ENCODE measurements at regions not wholly inside any gene's neighbourhood (a gene's known extent, or its start where the extent isn't known, plus 50 kb on each side); places are given as distances from the start of the nearest gene placed in this dataset.

DNA sequence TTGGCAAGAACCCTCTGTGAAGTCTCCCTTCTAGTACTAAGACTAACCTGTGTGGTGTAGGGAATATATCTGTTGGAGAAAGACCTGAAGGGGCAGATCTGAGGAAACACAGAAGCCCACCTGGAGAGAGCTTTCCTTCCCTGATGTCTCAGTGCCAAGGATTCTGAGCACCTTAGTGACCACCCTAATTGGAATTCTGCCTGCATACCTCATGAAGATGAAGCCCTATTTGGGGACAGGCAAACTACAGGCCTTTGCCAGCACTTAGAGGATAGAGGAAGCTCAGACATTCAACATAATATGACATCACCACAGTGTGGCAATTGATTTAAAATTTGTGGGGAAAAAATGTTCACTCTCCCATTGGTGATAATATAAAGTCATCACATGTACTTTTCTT lies 766.2 kb upstream of the KIRREL3 start:
- Histone ChIP-seq H4K20me1 (ENCODE audit: insufficient read depth, low read length) (no peaks in the 10 kb centered on the region), H3K4me2 (ENCODE audit: low read length) (no peak overlapping the region), H3K9me2 (ENCODE audit: insufficient read depth, low read length) (no peaks in the 10 kb centered on the region), H2AFZ (ENCODE audit: low read length) (no peak overlapping the region), H3K79me2 (ENCODE audit: insufficient read depth, low read depth, low read length) (no peaks in the 10 kb centered on the region), H3K27ac (ENCODE audit: low read depth, low read length, poor library complexity, severe bottlenecking) (no peak overlapping the region), H3K4me1 (ENCODE audit: insufficient read depth, low read length, poor library complexity, severe bottlenecking) (no peaks in the 10 kb centered on the region), H3K4me3 (ENCODE audit: low read depth, low read length, poor library complexity, severe bottlenecking) (no peak overlapping the region), H3K36me3 (ENCODE audit: insufficient read depth, low read length) (no peaks in the 10 kb centered on the region), H3K9me3 (ENCODE audit: low read length) (no peaks in the 10 kb centered on the region)
- intact Hi-C loops (cut with micrococcal nuclease; ENCODE audit: unreplicated experiment): no loop called here
- POLR2A ChIA-PET: no interaction called here
- no TSS peak for BruUV-seq (replicated peaks)
- TF ChIP-seq, protein P1, sequence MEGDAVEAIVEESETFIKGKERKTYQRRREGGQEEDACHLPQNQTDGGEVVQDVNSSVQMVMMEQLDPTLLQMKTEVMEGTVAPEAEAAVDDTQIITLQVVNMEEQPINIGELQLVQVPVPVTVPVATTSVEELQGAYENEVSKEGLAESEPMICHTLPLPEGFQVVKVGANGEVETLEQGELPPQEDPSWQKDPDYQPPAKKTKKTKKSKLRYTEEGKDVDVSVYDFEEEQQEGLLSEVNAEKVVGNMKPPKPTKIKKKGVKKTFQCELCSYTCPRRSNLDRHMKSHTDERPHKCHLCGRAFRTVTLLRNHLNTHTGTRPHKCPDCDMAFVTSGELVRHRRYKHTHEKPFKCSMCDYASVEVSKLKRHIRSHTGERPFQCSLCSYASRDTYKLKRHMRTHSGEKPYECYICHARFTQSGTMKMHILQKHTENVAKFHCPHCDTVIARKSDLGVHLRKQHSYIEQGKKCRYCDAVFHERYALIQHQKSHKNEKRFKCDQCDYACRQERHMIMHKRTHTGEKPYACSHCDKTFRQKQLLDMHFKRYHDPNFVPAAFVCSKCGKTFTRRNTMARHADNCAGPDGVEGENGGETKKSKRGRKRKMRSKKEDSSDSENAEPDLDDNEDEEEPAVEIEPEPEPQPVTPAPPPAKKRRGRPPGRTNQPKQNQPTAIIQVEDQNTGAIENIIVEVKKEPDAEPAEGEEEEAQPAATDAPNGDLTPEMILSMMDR (conservative IDR thresholded peaks at IDR 0.05; ENCODE audit: low read length): no peak
- no peak for DNase-seq (ENCODE audit: low spot score)
- CTCF ChIA-PET (ENCODE audit: unreplicated experiment): no interaction called here

DNA sequence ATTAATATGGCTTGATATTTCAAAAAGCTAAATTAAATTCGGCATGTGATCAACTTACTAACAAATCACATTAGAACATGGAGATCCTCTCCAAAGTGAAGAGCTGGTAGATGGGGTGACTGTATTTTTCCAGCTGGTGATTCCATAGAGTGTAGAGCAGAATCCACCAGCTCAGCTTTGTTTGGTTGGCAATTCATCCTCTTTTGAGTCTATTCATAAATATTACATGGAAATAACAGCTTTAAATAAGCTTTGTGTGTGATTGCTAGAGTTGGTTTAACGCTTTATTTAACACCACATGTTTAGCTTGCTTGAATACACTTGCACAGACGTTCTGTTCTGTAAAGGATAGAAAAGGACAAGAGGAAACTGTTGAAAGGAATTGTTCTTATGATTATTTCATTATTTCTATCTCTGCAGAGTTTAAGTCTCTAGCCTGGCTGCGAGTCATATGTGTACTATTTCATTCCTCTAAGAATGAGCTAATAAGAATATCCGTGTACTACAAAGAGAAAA lies 738.3 kb upstream of the KIRREL3 start:
- no peaks in the 10 kb centered on the region for H3K36me3 ChIP-seq (ENCODE audit: insufficient read depth, low read length)
- H3K9me2 ChIP-seq (ENCODE audit: insufficient read depth, low read length): no peaks in the 10 kb centered on the region
- CTCF ChIA-PET (ENCODE audit: unreplicated experiment): no interaction called here
- no peak for TF ChIP-seq EZH2phosphoT487 (IDR thresholded peaks at IDR 0.05; ENCODE audit: borderline replicate concordance, low read depth, low read length)
- TF ChIP-seq, protein P1 (conservative IDR thresholded peaks at IDR 0.05; ENCODE audit: low read length): no peak
- intact Hi-C loops (cut with micrococcal nuclease; ENCODE audit: unreplicated experiment): no loop called here
- H3K27ac ChIP-seq (ENCODE audit: low read depth, low read length, poor library complexity, severe bottlenecking): no peak overlapping the region
- no peak overlapping the region for H3K4me2 ChIP-seq (ENCODE audit: low read length)
- no peaks in the 10 kb centered on the region for H3K79me2 ChIP-seq (ENCODE audit: insufficient read depth, low read depth, low read length)
- H3K4me3 ChIP-seq (ENCODE audit: low read depth, low read length, poor library complexity, severe bottlenecking): no peak overlapping the region
- no peak overlapping the region for H2AFZ ChIP-seq (ENCODE audit: low read length)
- no peaks in the 10 kb centered on the region for H3K4me1 ChIP-seq (ENCODE audit: insufficient read depth, low read length, poor library complexity, severe bottlenecking)
- DNase-seq (ENCODE audit: low spot score): no peak
- POLR2A ChIA-PET: no interaction called here
- BruUV-seq (replicated peaks): no TSS peak
- H4K20me1 ChIP-seq (ENCODE audit: insufficient read depth, low read length): no peaks in the 10 kb centered on the region
- no peaks in the 10 kb centered on the region for H3K9me3 ChIP-seq (ENCODE audit: low read length)

DNA sequence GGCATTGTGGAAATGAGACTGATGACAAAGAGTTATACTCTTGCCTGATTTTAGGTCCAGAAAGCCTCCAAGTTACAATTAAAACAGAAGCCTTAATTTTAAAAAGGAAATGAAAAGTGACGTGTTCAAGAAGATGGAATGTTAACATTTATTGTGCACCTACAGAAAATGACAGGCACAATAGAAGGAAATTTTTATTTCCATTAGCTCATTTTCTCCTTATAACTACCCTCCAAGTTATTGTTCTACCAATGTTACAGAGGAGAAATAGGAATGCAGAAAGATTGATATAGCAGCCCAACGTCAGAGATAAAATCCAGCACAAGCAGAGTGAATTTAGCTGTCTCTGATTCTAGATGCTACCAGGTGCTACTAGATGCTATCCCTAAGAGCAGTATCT lies 736.9 kb upstream of the KIRREL3 start:
- Histone ChIP-seq H3K36me3 (ENCODE audit: insufficient read depth, low read length) (no peaks in the 10 kb centered on the region), H3K9me2 (ENCODE audit: insufficient read depth, low read length) (no peaks in the 10 kb centered on the region), H3K4me2 (ENCODE audit: low read length) (no peak overlapping the region), H3K27ac (ENCODE audit: low read depth, low read length, poor library complexity, severe bottlenecking) (no peak overlapping the region), H3K4me3 (ENCODE audit: low read depth, low read length, poor library complexity, severe bottlenecking) (no peak overlapping the region), H4K20me1 (ENCODE audit: insufficient read depth, low read length) (no peaks in the 10 kb centered on the region), H3K79me2 (ENCODE audit: insufficient read depth, low read depth, low read length) (no peaks in the 10 kb centered on the region), H2AFZ (ENCODE audit: low read length) (no peak overlapping the region), H3K9me3 (ENCODE audit: low read length) (no peaks in the 10 kb centered on the region), H3K4me1 (ENCODE audit: insufficient read depth, low read length, poor library complexity, severe bottlenecking) (no peaks in the 10 kb centered on the region)
- POLR2A ChIA-PET: no interaction called here
- CTCF ChIA-PET (ENCODE audit: unreplicated experiment): no interaction called here
- TF ChIP-seq, protein P1 (conservative IDR thresholded peaks at IDR 0.05; ENCODE audit: low read length): no peak
- no peak for TF ChIP-seq EZH2phosphoT487 (IDR thresholded peaks at IDR 0.05; ENCODE audit: borderline replicate concordance, low read depth, low read length)
- intact Hi-C loops (cut with micrococcal nuclease; ENCODE audit: unreplicated experiment): no loop called here
- BruUV-seq (replicated peaks): no TSS peak
- DNase-seq (ENCODE audit: low spot score): no peak
